ENCODE measurements at regions not wholly inside any gene's neighbourhood (a gene's known extent, or its start where the extent isn't known, plus 50 kb on each side); places are given as distances from the start of the nearest gene placed in this dataset.

DNA sequence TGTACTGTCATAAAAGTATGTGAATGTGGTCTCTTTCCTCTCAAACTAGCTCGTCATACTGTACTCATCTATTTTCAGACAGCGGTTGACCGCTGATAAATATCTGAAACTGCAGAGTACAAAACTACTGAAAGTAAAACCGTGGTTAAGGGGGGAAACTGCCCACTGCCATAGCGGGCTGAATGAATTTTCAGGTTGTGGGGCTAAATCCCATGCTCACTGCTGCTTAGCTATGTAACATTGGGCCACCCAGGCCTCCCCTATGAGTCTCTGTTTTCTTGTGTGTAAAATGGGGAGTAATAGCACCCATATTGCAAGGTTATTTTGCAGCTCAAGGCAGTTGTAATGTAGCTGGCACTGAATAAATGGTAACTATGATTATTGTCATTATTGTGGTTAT is 82.3 kb downstream of the MSX2 start:
- H3K4me3 ChIP-seq (ENCODE audit: low read depth, low read length): no peak overlapping the region
- TF ChIP-seq, protein P1, sequence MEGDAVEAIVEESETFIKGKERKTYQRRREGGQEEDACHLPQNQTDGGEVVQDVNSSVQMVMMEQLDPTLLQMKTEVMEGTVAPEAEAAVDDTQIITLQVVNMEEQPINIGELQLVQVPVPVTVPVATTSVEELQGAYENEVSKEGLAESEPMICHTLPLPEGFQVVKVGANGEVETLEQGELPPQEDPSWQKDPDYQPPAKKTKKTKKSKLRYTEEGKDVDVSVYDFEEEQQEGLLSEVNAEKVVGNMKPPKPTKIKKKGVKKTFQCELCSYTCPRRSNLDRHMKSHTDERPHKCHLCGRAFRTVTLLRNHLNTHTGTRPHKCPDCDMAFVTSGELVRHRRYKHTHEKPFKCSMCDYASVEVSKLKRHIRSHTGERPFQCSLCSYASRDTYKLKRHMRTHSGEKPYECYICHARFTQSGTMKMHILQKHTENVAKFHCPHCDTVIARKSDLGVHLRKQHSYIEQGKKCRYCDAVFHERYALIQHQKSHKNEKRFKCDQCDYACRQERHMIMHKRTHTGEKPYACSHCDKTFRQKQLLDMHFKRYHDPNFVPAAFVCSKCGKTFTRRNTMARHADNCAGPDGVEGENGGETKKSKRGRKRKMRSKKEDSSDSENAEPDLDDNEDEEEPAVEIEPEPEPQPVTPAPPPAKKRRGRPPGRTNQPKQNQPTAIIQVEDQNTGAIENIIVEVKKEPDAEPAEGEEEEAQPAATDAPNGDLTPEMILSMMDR (conservative IDR thresholded peaks at IDR 0.05; ENCODE audit: low read depth, low read length): no peak
- DNase-seq (ENCODE audit: low read depth): no peak

DNA sequence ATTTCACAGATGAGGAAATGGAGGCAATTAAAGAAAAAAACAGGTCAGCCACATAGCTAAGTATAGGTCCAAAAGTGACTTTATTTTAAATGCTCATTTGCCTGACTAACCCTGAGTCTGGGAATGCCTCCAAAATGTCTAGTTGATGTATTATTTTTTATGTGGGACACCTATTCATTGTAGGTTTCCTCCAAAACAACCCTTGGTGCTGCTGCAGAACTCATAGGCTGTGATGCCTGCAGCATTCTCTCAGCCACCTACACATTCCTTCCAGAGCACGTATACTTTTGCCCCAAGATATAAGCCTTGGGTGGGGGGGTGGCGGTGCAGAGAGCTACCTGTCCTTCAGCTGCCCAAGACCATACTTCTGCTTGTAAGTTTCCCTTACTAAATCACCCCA is 77.4 kb downstream of the MSX2 start:
- DNase-seq (ENCODE audit: low read depth): no peak
- TF ChIP-seq, protein P1 (conservative IDR thresholded peaks at IDR 0.05; ENCODE audit: low read depth, low read length): no peak
- H3K4me3 ChIP-seq (ENCODE audit: low read depth, low read length): no peak overlapping the region

DNA sequence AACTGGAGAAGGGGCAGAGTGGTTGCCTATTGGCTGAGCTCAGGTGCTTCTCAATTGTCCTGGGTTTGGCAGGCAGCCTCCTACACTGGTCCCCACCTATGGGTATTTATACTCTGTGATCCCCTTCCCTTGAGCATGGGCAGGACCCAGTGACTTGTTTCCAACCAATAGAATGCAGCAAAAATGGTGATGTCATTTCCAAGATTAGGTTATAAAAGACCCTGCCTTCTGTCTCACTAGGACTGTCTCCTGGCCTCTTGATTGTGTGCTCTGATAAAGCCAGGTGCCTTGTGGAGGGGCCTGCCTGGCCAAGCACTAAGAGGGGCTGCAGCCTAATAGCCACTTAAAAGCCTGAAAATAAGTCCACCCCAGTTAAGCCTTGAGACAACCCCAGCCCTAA is 76.1 kb downstream of the MSX2 start:
- no peak overlapping the region for H3K4me3 ChIP-seq (ENCODE audit: low read depth, low read length)
- no peak for DNase-seq (ENCODE audit: low read depth)
- TF ChIP-seq, protein P1 (conservative IDR thresholded peaks at IDR 0.05; ENCODE audit: low read depth, low read length): no peak

DNA sequence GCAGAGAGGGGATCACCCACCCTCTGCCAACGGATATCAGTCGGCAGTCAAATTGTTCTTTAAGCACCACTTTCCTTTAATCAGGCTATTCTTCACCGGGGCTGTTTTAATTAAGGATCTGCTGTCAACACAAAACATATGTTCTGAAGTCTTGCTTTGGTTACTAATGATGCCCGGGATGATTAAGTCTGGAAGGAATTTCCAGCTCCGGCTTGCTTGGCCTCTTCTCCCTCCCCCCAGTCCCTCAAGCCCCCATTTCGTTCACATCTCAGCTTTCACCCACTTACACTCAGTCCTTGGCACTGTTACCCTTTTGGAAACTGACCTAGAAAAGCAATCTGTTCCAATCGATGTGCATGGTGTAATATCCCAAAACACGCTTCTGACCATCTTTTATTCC is 74.7 kb downstream of the MSX2 start:
- TF ChIP-seq, protein P1 (conservative IDR thresholded peaks at IDR 0.05; ENCODE audit: low read depth, low read length): no peak
- DNase-seq (ENCODE audit: low read depth): no peak
- H3K4me3 ChIP-seq (ENCODE audit: low read depth, low read length): no peak overlapping the region

DNA sequence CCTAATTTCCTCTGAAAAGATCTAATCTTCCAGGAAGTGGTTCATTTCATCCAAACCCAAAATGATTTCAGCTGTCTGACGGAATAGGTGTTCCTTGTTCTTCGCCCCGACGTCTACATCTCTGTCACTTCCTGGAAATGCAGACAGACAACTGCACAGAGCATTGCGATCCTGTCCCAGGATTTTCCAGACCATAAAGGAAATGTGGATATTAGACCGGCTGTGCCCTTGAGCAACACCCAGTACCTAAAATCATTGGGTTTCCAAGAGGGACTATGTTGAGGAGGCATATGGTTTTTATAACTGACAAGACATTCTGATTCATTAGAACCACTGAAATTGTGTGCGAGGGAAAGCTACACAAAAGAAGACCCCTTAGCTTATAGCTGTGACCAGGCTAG is 74.2 kb downstream of the MSX2 start:
- no peak for DNase-seq (ENCODE audit: low read depth)
- no peak overlapping the region for H3K4me3 ChIP-seq (ENCODE audit: low read depth, low read length)
- TF ChIP-seq, protein P1 (conservative IDR thresholded peaks at IDR 0.05; ENCODE audit: low read depth, low read length): no peak

DNA sequence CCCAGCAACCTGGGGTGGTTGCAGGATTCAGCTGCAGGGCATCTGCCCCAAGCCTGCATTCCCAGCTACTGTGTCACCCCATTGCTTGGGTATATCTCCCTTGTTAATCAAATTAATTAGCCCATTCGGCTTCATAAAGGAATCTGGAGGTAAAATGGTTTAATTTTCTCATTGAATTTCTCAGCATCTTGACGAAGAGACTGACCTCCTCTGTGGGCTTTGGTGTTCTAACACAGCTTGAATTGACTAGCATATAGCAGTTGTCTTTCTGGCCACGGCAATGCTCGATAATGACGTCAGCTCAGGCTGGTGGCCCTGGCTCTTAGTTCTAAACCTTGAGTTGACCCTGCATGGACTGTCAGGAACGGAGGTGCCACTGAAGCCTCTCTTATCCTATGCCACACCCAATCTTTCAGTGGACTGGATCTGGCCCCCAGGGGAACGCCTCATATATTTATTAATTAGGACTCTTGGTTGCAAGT is 72.4 kb downstream of the MSX2 start:
- H3K4me3 ChIP-seq (ENCODE audit: low read depth, low read length): no peak overlapping the region
- TF ChIP-seq, protein P1 (conservative IDR thresholded peaks at IDR 0.05; ENCODE audit: low read depth, low read length): no peak
- DNase-seq (ENCODE audit: low read depth): no peak

DNA sequence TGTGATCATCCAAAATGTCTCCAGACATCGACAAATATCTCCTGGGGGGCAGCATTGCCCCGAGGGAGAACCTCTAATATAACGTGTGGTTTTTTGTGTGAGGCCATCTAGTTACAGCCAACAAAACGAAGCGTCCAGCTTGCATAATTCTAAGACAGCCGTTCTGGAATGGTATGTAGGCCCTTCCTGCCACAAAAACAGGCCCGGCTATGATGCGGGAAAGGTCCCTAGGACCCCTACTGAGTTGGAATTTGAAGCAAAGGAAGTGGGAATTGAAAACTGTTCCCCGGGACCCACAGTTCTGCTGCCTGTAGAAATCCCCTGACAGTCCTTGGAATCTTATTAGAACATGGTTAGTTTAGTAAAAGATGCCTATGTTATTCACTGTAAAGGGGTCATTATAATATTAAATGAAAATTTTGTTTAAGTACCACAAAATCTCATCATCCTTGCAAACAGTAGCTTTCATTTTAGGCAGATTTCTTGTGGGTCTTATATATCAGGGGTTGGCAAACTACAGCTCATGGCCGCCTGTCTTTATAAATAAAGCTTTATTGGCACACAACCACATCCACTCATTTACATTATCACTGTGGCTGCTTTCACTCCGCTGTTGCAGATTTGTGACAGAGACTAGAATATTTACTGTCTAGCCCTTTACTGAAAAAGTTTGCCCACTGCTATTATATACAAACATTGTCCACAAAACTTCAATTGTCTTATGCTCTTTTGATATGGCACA is 70.7 kb downstream of the MSX2 start:
- TF ChIP-seq, protein P1 (conservative IDR thresholded peaks at IDR 0.05; ENCODE audit: low read depth, low read length): no peak
- H3K4me3 ChIP-seq (ENCODE audit: low read depth, low read length): no peak overlapping the region
- DNase-seq (ENCODE audit: low read depth): no peak
